Chondrocyte (in vitro differentiated cells): ENCODE measurements at regions not wholly inside any gene's neighbourhood (a gene's known extent, or its start where the extent isn't known, plus 50 kb on each side); places are given as distances from the start of the nearest gene placed in this dataset.

Experiments used
- DNase-seq: peaks from one replicate; pipeline ENCODE4 v3.0.0; 2021; ENCODE audit warnings: mixed read lengths, low spot score
- H3K27ac Mint-ChIP-seq: one replicate; pipeline ENCODE4 v1.8.0; 2021; ENCODE audit warnings: mild to moderate bottlenecking, moderate library complexity, mixed read lengths; ENCODE audit not compliant: unreplicated experiment
- H3K27me3 Mint-ChIP-seq: 2 replicates; pipeline ENCODE4 v1.8.0; 2021; ENCODE audit warnings: low read depth, mixed read lengths
- H3K36me3 Mint-ChIP-seq: 2 replicates; pipeline ENCODE4 v1.8.0; 2021; ENCODE audit warnings: low read depth, mixed read lengths
- H3K4me1 Mint-ChIP-seq: 2 replicates; pipeline ENCODE4 v1.8.0; 2021; ENCODE audit warnings: low read depth, mild to moderate bottlenecking, mixed read lengths
- H3K4me3 Mint-ChIP-seq: one replicate; pipeline ENCODE4 v1.8.0; 2021; ENCODE audit warnings: mild to moderate bottlenecking, moderate library complexity, mixed read lengths; ENCODE audit not compliant: unreplicated experiment
- H3K9me3 Mint-ChIP-seq: 2 replicates; pipeline ENCODE4 v1.8.0; 2021; ENCODE audit warnings: low read depth, mixed read lengths
- TF ChIP-seq, protein P1 (sequence below): fragments of 200-600 bp; sonication (generic); IDR thresholded peaks from 2 replicates; pipeline ENCODE4 v1.5.0; 2021; ENCODE audit warnings: antibody characterized with exemption, mild to moderate bottlenecking, moderate library complexity

DNA sequence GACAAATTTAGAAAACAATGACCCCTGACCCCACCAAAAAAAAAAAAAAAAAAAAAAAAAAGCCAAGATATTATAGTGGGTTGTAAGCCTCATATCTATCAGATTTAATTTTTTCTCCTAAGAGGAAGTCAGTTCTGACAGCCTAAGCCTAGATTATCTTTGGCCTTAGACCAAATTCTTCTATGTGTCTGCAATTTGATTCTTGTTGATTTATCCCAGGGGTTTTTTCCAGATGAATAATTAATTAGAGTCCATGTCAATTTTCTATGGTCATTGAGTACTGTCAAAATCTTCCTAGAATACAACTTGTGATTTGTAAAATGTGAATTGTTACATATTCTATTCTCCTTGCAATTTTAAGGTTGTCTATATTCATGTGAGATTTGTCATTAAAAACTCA is 151.6 kb upstream of the CACNA2D1 start:
- no peaks in the 10 kb centered on the region for H3K9me3 Mint-ChIP-seq
- H3K27ac Mint-ChIP-seq = no peak overlapping the region
- no peaks in the 10 kb centered on the region for H3K36me3 Mint-ChIP-seq
- no peak for DNase-seq
- TF ChIP-seq, protein P1, sequence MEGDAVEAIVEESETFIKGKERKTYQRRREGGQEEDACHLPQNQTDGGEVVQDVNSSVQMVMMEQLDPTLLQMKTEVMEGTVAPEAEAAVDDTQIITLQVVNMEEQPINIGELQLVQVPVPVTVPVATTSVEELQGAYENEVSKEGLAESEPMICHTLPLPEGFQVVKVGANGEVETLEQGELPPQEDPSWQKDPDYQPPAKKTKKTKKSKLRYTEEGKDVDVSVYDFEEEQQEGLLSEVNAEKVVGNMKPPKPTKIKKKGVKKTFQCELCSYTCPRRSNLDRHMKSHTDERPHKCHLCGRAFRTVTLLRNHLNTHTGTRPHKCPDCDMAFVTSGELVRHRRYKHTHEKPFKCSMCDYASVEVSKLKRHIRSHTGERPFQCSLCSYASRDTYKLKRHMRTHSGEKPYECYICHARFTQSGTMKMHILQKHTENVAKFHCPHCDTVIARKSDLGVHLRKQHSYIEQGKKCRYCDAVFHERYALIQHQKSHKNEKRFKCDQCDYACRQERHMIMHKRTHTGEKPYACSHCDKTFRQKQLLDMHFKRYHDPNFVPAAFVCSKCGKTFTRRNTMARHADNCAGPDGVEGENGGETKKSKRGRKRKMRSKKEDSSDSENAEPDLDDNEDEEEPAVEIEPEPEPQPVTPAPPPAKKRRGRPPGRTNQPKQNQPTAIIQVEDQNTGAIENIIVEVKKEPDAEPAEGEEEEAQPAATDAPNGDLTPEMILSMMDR = no peak
- H3K4me1 Mint-ChIP-seq = peaks cover 33% of the 10 kb centered on the region
- H3K27me3 Mint-ChIP-seq = no peaks in the 10 kb centered on the region
- H3K4me3 Mint-ChIP-seq = no peak overlapping the region

DNA sequence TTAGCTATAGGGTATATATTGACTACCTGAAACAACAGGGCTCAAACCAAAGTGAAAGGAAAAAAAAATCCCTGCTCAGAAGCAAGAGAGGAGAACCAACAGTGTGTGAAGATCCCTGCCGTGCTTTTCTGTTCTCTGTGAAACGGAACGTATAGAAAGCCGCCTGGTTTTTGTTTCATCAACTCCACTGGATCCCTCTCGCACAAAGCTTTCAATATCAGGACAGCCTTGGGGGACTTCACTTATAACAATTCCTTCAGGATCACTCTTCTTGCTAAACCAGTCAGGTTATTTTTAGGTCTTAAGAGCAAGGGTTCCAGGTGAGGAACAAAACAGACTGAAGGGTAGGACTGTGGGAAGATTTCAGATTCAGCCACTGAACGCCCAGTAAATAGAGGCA is 151.1 kb upstream of the CACNA2D1 start:
- DNase-seq = no peak
- Mint-ChIP-seq H3K9me3 (no peaks in the 10 kb centered on the region), H3K4me3 (peak overlapping the region; percentile 8), H3K27me3 (no peaks in the 10 kb centered on the region), H3K36me3 (no peaks in the 10 kb centered on the region), H3K4me1 (peaks cover 33% of the 10 kb centered on the region), H3K27ac (peak overlapping the region; percentile 49)
- TF ChIP-seq, protein P1 = no peak

DNA sequence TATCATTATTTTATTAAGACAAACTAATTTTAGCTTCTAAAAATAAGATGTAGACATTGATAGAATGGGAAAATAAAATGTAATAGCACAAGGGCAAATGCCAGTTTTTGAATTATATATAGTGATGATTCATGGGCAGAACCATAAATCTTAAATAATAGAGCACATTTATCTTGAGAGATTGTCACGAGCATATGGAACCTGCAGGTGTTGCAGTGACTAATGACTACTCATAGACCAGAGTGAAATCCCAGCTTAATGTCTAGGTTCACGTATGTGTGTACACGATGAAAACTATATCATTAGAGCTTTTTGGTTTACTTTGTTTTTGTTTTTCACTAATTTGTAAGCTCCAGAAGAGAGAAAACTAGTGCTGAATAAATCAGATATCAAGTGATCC is 150.2 kb upstream of the CACNA2D1 start:
- no peak for DNase-seq
- H3K9me3 Mint-ChIP-seq = no peaks in the 10 kb centered on the region
- TF ChIP-seq, protein P1 = no peak
- H3K27ac Mint-ChIP-seq = no peak overlapping the region
- H3K4me1 Mint-ChIP-seq = peaks cover 30% of the 10 kb centered on the region
- H3K4me3 Mint-ChIP-seq = no peak overlapping the region
- no peaks in the 10 kb centered on the region for H3K36me3 Mint-ChIP-seq
- H3K27me3 Mint-ChIP-seq = no peaks in the 10 kb centered on the region

DNA sequence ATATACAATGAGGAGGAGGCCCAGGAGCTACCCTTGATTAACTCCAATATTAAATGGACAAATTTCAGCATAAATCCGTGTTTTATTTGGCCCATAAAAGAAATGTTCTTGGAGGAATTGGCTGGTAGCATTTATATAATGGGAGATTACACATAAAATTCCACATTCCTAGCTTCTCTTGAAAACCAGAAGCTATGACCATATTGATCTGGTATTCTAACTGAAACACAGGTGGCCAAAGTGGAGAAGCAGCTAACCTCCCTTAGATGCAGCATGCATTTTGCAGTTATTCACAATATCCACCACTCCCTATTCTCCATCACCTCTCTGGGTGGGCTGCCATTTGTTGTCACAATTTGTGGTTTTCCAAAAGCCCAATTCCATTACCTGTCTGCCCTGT is 148.8 kb upstream of the CACNA2D1 start:
- H3K36me3 Mint-ChIP-seq = no peaks in the 10 kb centered on the region
- H3K27me3 Mint-ChIP-seq = no peaks in the 10 kb centered on the region
- no peak overlapping the region for H3K4me3 Mint-ChIP-seq

DNA sequence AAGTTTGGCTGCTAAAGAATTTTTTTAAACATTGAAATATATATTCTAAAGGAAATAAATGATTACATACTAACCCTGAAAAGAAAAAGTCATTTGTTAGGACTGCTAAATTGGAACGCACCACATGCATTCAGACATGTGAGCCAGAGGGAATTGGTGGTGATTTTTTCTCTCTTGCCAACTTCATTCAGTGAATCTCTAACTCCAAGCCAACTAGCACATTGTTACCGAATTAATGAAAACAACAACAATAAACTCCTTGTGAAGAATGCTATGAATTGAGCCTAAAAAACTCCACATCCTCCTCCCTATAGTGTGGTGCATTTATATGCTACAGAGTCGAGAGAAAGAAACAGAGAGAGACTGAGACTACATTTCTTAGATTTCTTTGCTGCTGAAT is 135.5 kb upstream of the CACNA2D1 start:
- peaks cover 8% of the 10 kb centered on the region for H3K9me3 Mint-ChIP-seq
- peaks cover 5% of the 10 kb centered on the region for H3K4me1 Mint-ChIP-seq
- DNase-seq = no peak
- H3K36me3 Mint-ChIP-seq = no peaks in the 10 kb centered on the region
- no peak overlapping the region for H3K4me3 Mint-ChIP-seq
- H3K27me3 Mint-ChIP-seq = no peaks in the 10 kb centered on the region
- H3K27ac Mint-ChIP-seq = no peak overlapping the region
- TF ChIP-seq, protein P1 = no peak

More for the DNA sequence above, 148.8 kb upstream of the CACNA2D1 start:
- Mint-ChIP-seq H3K9me3 (no peaks in the 10 kb centered on the region), H3K4me1 (peaks cover 24% of the 10 kb centered on the region), H3K27ac (no peak overlapping the region)
- TF ChIP-seq, protein P1 = no peak
- no peak for DNase-seq
